Neural cell (in vitro differentiated cells): ENCODE measurements at regions not wholly inside any gene's neighbourhood (a gene's known extent, or its start where the extent isn't known, plus 50 kb on each side); places are given as distances from the start of the nearest gene placed in this dataset.
"Not testable (repeated sequence)": the region's sequence is repeated elsewhere in the genome, so short reads cannot be mapped to it uniquely, and the experiment has no call there.

ENCODE experiments used
- H2AFZ ChIP-seq: fragments of 200-600, 300-800 bp; sonication (generic), shearing (Covaris generic); 2 replicates; pipeline ENCODE4 v1.6.0; 2014; ENCODE audit warnings: low read depth, mild to moderate bottlenecking, antibody characterized with exemption, low read length, moderate library complexity
- H3F3A ChIP-seq: fragments of 200-600 bp; shearing (Covaris generic); 2 replicates; pipeline ENCODE4 v1.6.1; 2016; ENCODE audit warnings: mild to moderate bottlenecking, moderate library complexity, mixed read lengths, antibody characterized with exemption, low read length; ENCODE audit not compliant: insufficient read depth, poor library complexity, severe bottlenecking
- H3K27ac ChIP-seq: fragments of 200-600, 300-800 bp; sonication (generic), shearing (Covaris generic); 2 replicates; pipeline ENCODE4 v1.5.1; 2014; ENCODE audit warnings: mild to moderate bottlenecking, low read length, moderate library complexity
- H3K27me3 ChIP-seq: fragments of 300-800, 200-600 bp; sonication (generic), shearing (Covaris generic); 2 replicates; pipeline ENCODE4 v1.6.0; 2014; ENCODE audit warnings: mild to moderate bottlenecking, low read depth, low read length, moderate library complexity; ENCODE audit not compliant: insufficient read depth
- H3K36me3 ChIP-seq: fragments of 300-800, 200-600 bp; sonication (generic), shearing (Covaris generic); 2 replicates; pipeline ENCODE4 v1.5.1; 2014; ENCODE audit warnings: mild to moderate bottlenecking, antibody characterized with exemption, low read length, moderate library complexity; ENCODE audit not compliant: insufficient read depth
- H3K4me2 ChIP-seq: fragments of 300-800, 200-600 bp; sonication (generic), shearing (Covaris generic); 2 replicates; pipeline ENCODE4 v1.6.0; 2014; ENCODE audit warnings: mild to moderate bottlenecking, low read length
- H3K4me3 ChIP-seq: fragments of 300-800, 200-600 bp; sonication (generic), shearing (Covaris generic); 2 replicates; pipeline ENCODE4 v1.5.1; 2014; ENCODE audit warnings: mild to moderate bottlenecking, low read length, moderate library complexity
- H3K79me2 ChIP-seq: fragments of 200-600 bp; shearing (Covaris generic); replicated peaks from 2 replicates; pipeline ENCODE4 v1.6.0; 2014; ENCODE audit warnings: mild to moderate bottlenecking, low read length, moderate library complexity; ENCODE audit not compliant: insufficient read depth
- H3K9ac ChIP-seq: fragments of 300-800, 200-600 bp; sonication (generic), shearing (Covaris generic); 2 replicates; pipeline ENCODE4 v1.6.1; 2016; ENCODE audit warnings: mild to moderate bottlenecking, low read length, mixed read lengths
- H3K9me2 ChIP-seq: fragments of 200-600 bp; shearing (Covaris generic); 2 replicates; pipeline ENCODE4 v1.6.1; 2016; ENCODE audit warnings: mild to moderate bottlenecking, low read length, mixed read lengths; ENCODE audit not compliant: insufficient read depth
- H3K9me3 ChIP-seq: fragments of 200-600, 300-800 bp; sonication (generic), shearing (Covaris generic); 2 replicates; pipeline ENCODE4 v1.6.1; 2016; ENCODE audit warnings: mild to moderate bottlenecking, mixed run types, low read length, moderate library complexity, mixed read lengths
- H4K20me1 ChIP-seq: fragments of 200-600 bp; shearing (Covaris generic); 2 replicates; pipeline ENCODE4 v1.6.1; 2016; ENCODE audit warnings: mild to moderate bottlenecking, mixed run types; ENCODE audit not compliant: insufficient read depth
- EP300 ChIP-seq: fragments of 450-650 bp; conservative IDR thresholded peaks from 2 replicates; pipeline ENCODE4 v1.6.1; 2014; ENCODE audit warnings: antibody characterized with exemption, mild to moderate bottlenecking, moderate library complexity; ENCODE audit not compliant: poor library complexity, severe bottlenecking
- EZH2 ChIP-seq: fragments of 200-600, 300-800 bp; shearing (Covaris generic), sonication (generic); IDR thresholded peaks from 2 replicates; pipeline ENCODE4 v1.6.1; 2014; ENCODE audit warnings: antibody characterized with exemption, low read length, borderline replicate concordance, mild to moderate bottlenecking; ENCODE audit not compliant: insufficient read depth, poor library complexity, severe bottlenecking
- MXI1 ChIP-seq: fragments of 450-650 bp; conservative IDR thresholded peaks from 2 replicates; pipeline ENCODE4 v1.6.1; 2014; ENCODE audit warnings: antibody characterized with exemption, mild to moderate bottlenecking; ENCODE audit not compliant: poor library complexity, severe bottlenecking
- POLR2AphosphoS5 ChIP-seq: IDR thresholded peaks from 2 replicates; pipeline ENCODE4 v1.6.1; 2012
- RAD21 ChIP-seq: fragments of 450-650 bp; conservative IDR thresholded peaks from 2 replicates; pipeline ENCODE4 v1.6.1; 2014; ENCODE audit warnings: antibody characterized with exemption, mild to moderate bottlenecking, moderate library complexity
- REST ChIP-seq: IDR thresholded peaks from 2 replicates; pipeline ENCODE4 v1.6.1; 2012; ENCODE audit warnings: borderline replicate concordance
- SMC3 ChIP-seq: fragments of 450-650 bp; conservative IDR thresholded peaks from 2 replicates; pipeline ENCODE4 v1.6.1; 2014; ENCODE audit warnings: antibody characterized with exemption, mild to moderate bottlenecking, moderate library complexity; ENCODE audit not compliant: poor library complexity
- TAF1 ChIP-seq: IDR thresholded peaks from 2 replicates; pipeline ENCODE4 v1.6.1; 2012; ENCODE audit warnings: low read depth
- TF ChIP-seq, protein P1 (sequence below): fragments of 450-650 bp; IDR thresholded peaks from 2 replicates; pipeline ENCODE4 v1.5.1; 2014; ENCODE audit warnings: antibody characterized with exemption, mild to moderate bottlenecking, moderate library complexity; ENCODE audit not compliant: poor library complexity, severe bottlenecking

DNA sequence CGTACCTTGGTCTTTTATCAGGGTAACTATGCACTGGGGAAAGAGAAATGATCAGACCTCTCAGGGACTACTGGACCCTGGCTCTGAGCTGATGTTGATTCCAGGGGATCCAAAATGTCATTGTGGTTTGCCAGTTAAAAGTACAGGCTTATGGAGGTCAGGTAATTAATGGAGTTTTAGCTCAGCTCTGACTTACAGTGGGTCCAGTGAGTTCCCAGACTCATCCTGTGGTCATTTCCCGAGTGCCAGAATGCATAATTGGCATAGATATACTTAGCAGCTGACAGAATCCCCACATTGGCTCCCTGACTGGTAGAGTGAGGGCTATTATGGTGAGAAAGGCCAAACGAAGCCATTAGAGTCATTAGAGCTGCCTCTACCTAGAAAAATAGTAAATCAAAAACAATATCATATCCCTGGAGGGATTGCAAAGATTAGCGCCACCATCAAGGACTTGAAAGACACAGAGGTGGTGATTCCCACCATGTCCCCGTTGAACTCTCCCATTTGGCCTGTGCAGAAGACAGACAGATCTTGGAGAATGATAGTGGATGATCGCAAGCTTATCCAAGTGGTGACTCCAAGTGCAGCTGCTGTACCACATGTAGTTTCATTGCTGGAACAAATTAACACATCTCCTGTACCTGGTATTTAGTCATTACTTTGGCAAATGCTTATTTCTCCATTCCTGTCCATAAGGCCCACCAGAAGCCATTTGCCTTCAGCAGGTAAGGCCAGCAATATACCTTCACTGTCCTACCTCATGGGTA lies 152.4 kb downstream of the THBS2 start:
- Histone ChIP-seq H3K9me2 (no peaks in the 10 kb centered on the region), H3K36me3 (no peaks in the 10 kb centered on the region), H3K4me3 (no peak overlapping the region), H3K27me3 (no peaks in the 10 kb centered on the region), H3K9me3 (no peaks in the 10 kb centered on the region), H3K27ac (no peak overlapping the region), H2AFZ (no peak overlapping the region), H3F3A (no peaks in the 10 kb centered on the region), H4K20me1 (no peaks in the 10 kb centered on the region), H3K4me2 (no peak overlapping the region), H3K79me2 (no peaks in the 10 kb centered on the region), H3K9ac (no peak overlapping the region)
- TF ChIP-seq REST: no peak
- no peak for TF ChIP-seq EP300
- TF ChIP-seq, protein P1, sequence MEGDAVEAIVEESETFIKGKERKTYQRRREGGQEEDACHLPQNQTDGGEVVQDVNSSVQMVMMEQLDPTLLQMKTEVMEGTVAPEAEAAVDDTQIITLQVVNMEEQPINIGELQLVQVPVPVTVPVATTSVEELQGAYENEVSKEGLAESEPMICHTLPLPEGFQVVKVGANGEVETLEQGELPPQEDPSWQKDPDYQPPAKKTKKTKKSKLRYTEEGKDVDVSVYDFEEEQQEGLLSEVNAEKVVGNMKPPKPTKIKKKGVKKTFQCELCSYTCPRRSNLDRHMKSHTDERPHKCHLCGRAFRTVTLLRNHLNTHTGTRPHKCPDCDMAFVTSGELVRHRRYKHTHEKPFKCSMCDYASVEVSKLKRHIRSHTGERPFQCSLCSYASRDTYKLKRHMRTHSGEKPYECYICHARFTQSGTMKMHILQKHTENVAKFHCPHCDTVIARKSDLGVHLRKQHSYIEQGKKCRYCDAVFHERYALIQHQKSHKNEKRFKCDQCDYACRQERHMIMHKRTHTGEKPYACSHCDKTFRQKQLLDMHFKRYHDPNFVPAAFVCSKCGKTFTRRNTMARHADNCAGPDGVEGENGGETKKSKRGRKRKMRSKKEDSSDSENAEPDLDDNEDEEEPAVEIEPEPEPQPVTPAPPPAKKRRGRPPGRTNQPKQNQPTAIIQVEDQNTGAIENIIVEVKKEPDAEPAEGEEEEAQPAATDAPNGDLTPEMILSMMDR: no peak
- TF ChIP-seq POLR2AphosphoS5: no peak
- no peak for TF ChIP-seq SMC3
- no peak for TF ChIP-seq RAD21
- TF ChIP-seq EZH2: no peak

GRCh38 chr6:169099411-169100202 lies 154.0 kb downstream of the THBS2 start:
- Histone ChIP-seq H3K27me3 (no peaks in the 10 kb centered on the region), H3K9me2 (no peaks in the 10 kb centered on the region), H3K4me3 (no peak overlapping the region), H2AFZ (no peak overlapping the region), H3K9me3 (no peaks in the 10 kb centered on the region), H3K36me3 (no peaks in the 10 kb centered on the region), H3K4me2 (no peak overlapping the region), H3K27ac (no peak overlapping the region), H4K20me1 (no peaks in the 10 kb centered on the region), H3K79me2 (no peaks in the 10 kb centered on the region), H3K9ac (no peak overlapping the region), H3F3A (no peaks in the 10 kb centered on the region)
- TF ChIP-seq SMC3 (no peak), MXI1 (no peak), POLR2AphosphoS5 (no peak), TAF1 (no peak), REST (no peak), RAD21 (no peak), EP300 (no peak)

- not testable (repeated sequence) for H3K27ac ChIP-seq, H3K4me3 ChIP-seq, H2AFZ ChIP-seq, H3K9me3 ChIP-seq, H3K79me2 ChIP-seq, H3F3A ChIP-seq, H3K27me3 ChIP-seq, H3K36me3 ChIP-seq, H3K4me2 ChIP-seq, H3K9ac ChIP-seq, H3K9me2 ChIP-seq, H4K20me1 ChIP-seq
Observed at GRCh38 chr6:169098651-169099050, 155.0 kb downstream of the THBS2 start.
